Uterus (tissue), 3 donors: ENCODE measurements at regions not wholly inside any gene's neighbourhood (a gene's known extent, or its start where the extent isn't known, plus 50 kb on each side); places are given as distances from the start of the nearest gene placed in this dataset.

ENCODE experiments used
- DNase-seq, 2 donors: peaks; one replicate each; pipeline ENCODE4 v3.0.0-alpha.2; 2019 to 2020
- H3K27ac ChIP-seq, 2 donors: fragments of 200-600 bp; sonication (generic); 1 replicate in 1 of 2; 2 replicates in 1 of 2; pipeline ENCODE4 v1.5.1; 2016 to 2018
- H3K27me3 ChIP-seq, 2 donors: fragments of 200-600 bp; sonication (generic); one replicate each; pipeline ENCODE4 v1.5.1; 2018 to 2019; ENCODE audit warnings: control low read depth in 1 of 2
- H3K36me3 ChIP-seq, 2 donors: fragments of 200-600 bp; sonication (generic); one replicate each; pipeline ENCODE4 v1.5.1; 2019; ENCODE audit warnings: control low read depth in 1 of 2
- H3K4me1 ChIP-seq, 2 donors: fragments of 200-600 bp; sonication (generic); one replicate each; pipeline ENCODE4 v1.5.1; 2018 to 2019; ENCODE audit warnings: control low read depth in 1 of 2
- H3K4me3 ChIP-seq, 2 donors: fragments of 200-600 bp; sonication (generic); 1 replicate in 1 of 2; 2 replicates in 1 of 2; pipeline ENCODE4 v1.5.1; 2018 to 2019; ENCODE audit warnings: mild to moderate bottlenecking in 1 of 2
- H3K9me3 ChIP-seq, 2 donors: fragments of 200-600 bp; sonication (generic); one replicate each; pipeline ENCODE4 v1.5.1; 2019; ENCODE audit warnings: control low read depth in 1 of 2
- CTCF ChIP-seq, 4 experiments: fragments of 200-600 bp in 2 of 4; fragments of 450-650 bp in 2 of 4; sonication (generic) in 2 of 4; IDR thresholded peaks; one replicate each; pipeline ENCODE4 v1.5.1; 2016 to 2019; ENCODE audit warnings: antibody characterized with exemption in 4 of 4, mild to moderate bottlenecking in 2 of 4, moderate library complexity in 1 of 4
- POLR2A ChIP-seq, 2 donors: fragments of 450-650 bp; IDR thresholded peaks; one replicate each; pipeline ENCODE4 v1.6.1; 2016; ENCODE audit warnings: antibody characterized with exemption in 2 of 2, mild to moderate bottlenecking in 1 of 2, moderate library complexity in 1 of 2
- intact Hi-C: fragments of 100-400 bp; cut with DNase I; formaldehyde crosslinking; loops from one replicate; pipeline ENCODE4 v1.15.1; 2023; ENCODE audit warnings: low total_unique reads
- donor health status: DM: yes; HTN: yes; CAD: no.

DNA sequence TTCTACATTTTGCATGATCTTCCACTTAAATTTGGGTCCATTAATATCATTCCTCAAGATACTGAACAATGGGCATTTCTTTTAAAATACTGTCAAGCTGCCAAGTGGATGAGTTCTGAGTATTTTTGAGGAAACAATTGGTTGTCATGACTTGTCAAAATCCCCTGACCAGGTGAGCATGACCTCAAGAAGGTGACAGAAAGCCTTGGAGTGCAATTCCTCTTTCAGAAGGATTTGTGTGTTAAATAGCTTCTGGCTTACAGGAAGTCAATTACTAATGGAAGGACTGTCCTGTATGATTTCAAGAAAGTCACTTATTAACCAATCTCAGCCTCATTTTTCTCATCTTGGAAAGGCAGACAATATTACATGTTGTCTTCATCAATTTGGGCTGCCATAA is 460.6 kb downstream of the TSN start:
- no peak for DNase-seq
- intact Hi-C loops: no loop called here
- no peak for TF ChIP-seq POLR2A (IDR thresholded peaks at IDR 0.05)
- TF ChIP-seq CTCF (IDR thresholded peaks at IDR 0.05): no peak
- Histone ChIP-seq H3K27ac (no peak overlapping the region), H3K4me1 (no peaks in the 10 kb centered on the region), H3K9me3 (no peaks in the 10 kb centered on the region), H3K36me3 (no peaks in the 10 kb centered on the region), H3K27me3 (no peaks in the 10 kb centered on the region), H3K4me3 (no peak overlapping the region)

GRCh38 chr2:122216901-122217300 is 461.4 kb downstream of the TSN start:
- no peak overlapping the region for H3K4me3 ChIP-seq
- no peaks in the 10 kb centered on the region for H3K36me3 ChIP-seq
- no peaks in the 10 kb centered on the region for H3K9me3 ChIP-seq
- H3K4me1 ChIP-seq: no peaks in the 10 kb centered on the region
- TF ChIP-seq POLR2A (IDR thresholded peaks at IDR 0.05): no peak
- no peaks in the 10 kb centered on the region for H3K27me3 ChIP-seq
- intact Hi-C loops: no loop called here
- no peak overlapping the region for H3K27ac ChIP-seq
- DNase-seq: no peak

GRCh38 chr2:122218596-122218995 is 463.1 kb downstream of the TSN start:
- no peak overlapping the region for H3K4me3 ChIP-seq
- intact Hi-C loops: no loop called here
- no peaks in the 10 kb centered on the region for H3K27me3 ChIP-seq
- H3K9me3 ChIP-seq: no peaks in the 10 kb centered on the region
- H3K27ac ChIP-seq: no peak overlapping the region
- H3K36me3 ChIP-seq: no peaks in the 10 kb centered on the region
- DNase-seq: no peak
- TF ChIP-seq POLR2A (IDR thresholded peaks at IDR 0.05): no peak
- TF ChIP-seq CTCF (IDR thresholded peaks at IDR 0.05): no peak
- no peaks in the 10 kb centered on the region for H3K4me1 ChIP-seq

DNA sequence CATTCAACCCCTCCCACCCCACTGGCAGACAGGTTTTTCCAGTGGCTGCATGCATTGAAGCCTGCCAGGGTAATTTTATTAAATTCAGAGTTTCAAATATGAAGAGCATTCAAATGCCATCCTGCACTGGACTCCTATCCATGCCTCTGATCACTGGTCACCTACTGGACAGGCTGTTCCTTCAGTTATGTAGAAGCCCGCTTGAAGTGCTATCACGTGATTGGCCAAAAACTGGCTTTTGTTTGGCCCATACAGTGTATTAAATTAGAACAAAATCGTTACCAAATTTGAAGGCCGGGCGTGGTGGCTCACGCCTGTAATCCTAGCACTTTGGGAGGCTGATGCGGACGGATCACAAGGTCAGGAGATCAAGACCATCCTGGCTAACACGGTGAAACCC is 464.1 kb downstream of the TSN start:
- Histone ChIP-seq H3K9me3 (no peaks in the 10 kb centered on the region), H3K27ac (no peak overlapping the region), H3K4me1 (no peaks in the 10 kb centered on the region), H3K36me3 (no peaks in the 10 kb centered on the region), H3K27me3 (no peaks in the 10 kb centered on the region), H3K4me3 (no peak overlapping the region)
- no peak for DNase-seq
- intact Hi-C loops: no loop called here
- TF ChIP-seq CTCF (IDR thresholded peaks at IDR 0.05) (no peak), POLR2A (IDR thresholded peaks at IDR 0.05) (no peak)

DNA sequence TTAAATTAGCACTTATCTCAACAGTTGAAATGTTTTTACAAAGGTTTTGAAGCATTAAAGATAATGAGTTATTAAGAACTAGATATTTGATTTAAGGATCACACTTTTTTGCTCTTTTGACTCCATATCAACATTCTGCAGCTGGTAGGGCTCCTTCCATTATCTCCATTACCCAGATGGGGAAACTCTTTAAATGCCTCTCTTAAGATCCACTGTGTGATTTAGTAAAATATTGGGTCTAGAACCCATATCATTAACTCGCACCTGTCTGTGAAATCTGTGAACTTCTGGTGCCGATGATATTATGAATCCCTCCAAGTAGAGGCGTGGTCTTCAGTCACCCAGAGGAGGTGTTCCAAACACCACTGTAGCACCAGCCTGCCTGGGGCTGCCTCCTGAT is 466.2 kb downstream of the TSN start:
- no peaks in the 10 kb centered on the region for H3K4me1 ChIP-seq
- H3K36me3 ChIP-seq: no peaks in the 10 kb centered on the region
- intact Hi-C loops: no loop called here
- no peak for DNase-seq
- no peaks in the 10 kb centered on the region for H3K27me3 ChIP-seq
- TF ChIP-seq CTCF (IDR thresholded peaks at IDR 0.05) (no peak), POLR2A (IDR thresholded peaks at IDR 0.05) (no peak)
- H3K4me3 ChIP-seq: no peak overlapping the region
- no peak overlapping the region for H3K27ac ChIP-seq
- H3K9me3 ChIP-seq: no peaks in the 10 kb centered on the region

GRCh38 chr2:122231296-122231695 is 475.8 kb downstream of the TSN start:
- Histone ChIP-seq H3K27ac (no peak overlapping the region), H3K9me3 (no peaks in the 10 kb centered on the region), H3K27me3 (no peaks in the 10 kb centered on the region), H3K36me3 (no peaks in the 10 kb centered on the region), H3K4me3 (no peak overlapping the region), H3K4me1 (no peaks in the 10 kb centered on the region)
- intact Hi-C loops: no loop called here
- no peak for DNase-seq
- TF ChIP-seq POLR2A (IDR thresholded peaks at IDR 0.05): no peak
- no peak for TF ChIP-seq CTCF (IDR thresholded peaks at IDR 0.05)
